Left forelimb (tissue), 1 donor: ENCODE measurements at regions not wholly inside any gene's neighbourhood (a gene's known extent, or its start where the extent isn't known, plus 50 kb on each side); places are given as distances from the start of the nearest gene placed in this dataset.
"Not testable (repeated sequence)": the region's sequence is repeated elsewhere in the genome, so short reads cannot be mapped to it uniquely, and the experiment has no call there.

Experiments
- DNase-seq: peaks from one replicate; pipeline ENCODE4 v3.0.0-alpha.2; 2018; ENCODE audit warnings: low spot score

GRCh38 chr4:3365326-3365725, 72.5 kb downstream of the RGS12 start:
- DNase-seq, result no peak

- no peak for DNase-seq
Observed at GRCh38 chr4:3365871-3366842, 73.3 kb downstream of the RGS12 start.

- no peak for DNase-seq
Observed at GRCh38 chr4:3366893-3367775, 74.3 kb downstream of the RGS12 start.

- no peak for DNase-seq
Observed at GRCh38 chr4:3367866-3368265, 73.9 kb upstream of the HGFAC start.

GRCh38 chr4:3368334-3368733, 73.4 kb upstream of the HGFAC start:
- no peak for DNase-seq

GRCh38 chr4:3368841-3369760, 72.7 kb upstream of the HGFAC start:
- no peak for DNase-seq

GRCh38 chr4:3369781-3370674, 71.7 kb upstream of the HGFAC start:
- DNase-seq, result no peak

- DNase-seq, result no peak
Observed at GRCh38 chr4:3371033-3372001, 70.5 kb upstream of the HGFAC start.

- no peak for DNase-seq
Observed at GRCh38 chr4:3372264-3372932, 69.4 kb upstream of the HGFAC start.

GRCh38 chr4:3372933-3373465, 68.8 kb upstream of the HGFAC start:
- DNase-seq, result no peak

- no peak for DNase-seq
Observed at GRCh38 chr4:3373468-3373867, 68.3 kb upstream of the HGFAC start.

GRCh38 chr4:3374011-3374645, 67.6 kb upstream of the HGFAC start:
- no peak for DNase-seq

GRCh38 chr4:3374667-3375066, 67.1 kb upstream of the HGFAC start:
- DNase-seq, result no peak

GRCh38 chr4:3375688-3376087, 66.1 kb upstream of the HGFAC start:
- DNase-seq, result no peak

- no peak for DNase-seq
Observed at GRCh38 chr4:3376266-3376665, 65.5 kb upstream of the HGFAC start.

- DNase-seq, result no peak
Observed at GRCh38 chr4:3377557-3377956, 64.2 kb upstream of the HGFAC start.

GRCh38 chr4:3380336-3380735, 61.4 kb upstream of the HGFAC start:
- DNase-seq, result not testable (repeated sequence)

GRCh38 chr4:3381208-3381607, 60.6 kb upstream of the HGFAC start:
- DNase-seq, result not testable (repeated sequence)
